Pancreas (tissue), 10 donors: ENCODE measurements at regions not wholly inside any gene's neighbourhood (a gene's known extent, or its start where the extent isn't known, plus 50 kb on each side); places are given as distances from the start of the nearest gene placed in this dataset.
A peak's percentile ranks its signal among the peaks of the same experiment; 100 is the strongest.

Experiments
- ATAC-seq, 4 donors: fragments of 200-7000 bp; cut with Tn5 transposase; one replicate each; pipeline versions ENCODE4 v1.8.0 to v1.9.1; 2020; ENCODE audit warnings: mild to moderate bottlenecking in 4 of 4, moderate library complexity in 4 of 4
- DNase-seq, 6 donors: peaks; one replicate each; pipeline ENCODE4 v3.0.0-alpha.2; 2020
- FAIRE-seq: peaks from 2 replicates; lab custom pipeline; 2012; peaks lifted over from hg19 to GRCh38; lab: Jason Lieb, UNC
- H3K27ac ChIP-seq, 4 donors: fragments of 200-600 bp; sonication (generic); 1 replicate in 3 of 4; 2 replicates in 1 of 4; pipeline versions ENCODE4 v1.5.0 to v1.8.0; 2020
- H3K27me3 ChIP-seq, 4 donors: fragments of 200-600 bp; one replicate each; pipeline ENCODE4 v1.8.0; 2021
- H3K36me3 ChIP-seq, 3 donors: fragments of 200-600 bp; sonication (generic) in 1 of 3; one replicate each; pipeline versions ENCODE4 v1.5.0 to v1.8.0; 2020 to 2021
- H3K4me1 ChIP-seq, 3 donors: fragments of 200-600 bp; one replicate each; pipeline ENCODE4 v1.8.0; 2021
- H3K4me3 ChIP-seq, 4 donors: fragments of 200-600 bp; sonication (generic) in 2 of 4; one replicate each; pipeline versions ENCODE4 v1.5.0 to v1.8.0; 2020 to 2021
- H3K9me3 ChIP-seq, 4 donors: fragments of 200-600 bp; one replicate each; pipeline ENCODE4 v1.8.0; 2021
- WGBS, 2 donors: extraction: QIAGEN DNeasy Blood & Tissue Kit; methylation state at CpG; one replicate each; pipeline ENCODE4 v1.1.7; 2013; 5-methylcytosine and 5-hydroxymethylcytosine counted together
- intact Hi-C, 3 donors: fragments of 100-400 bp; cut with DNase I; formaldehyde crosslinking; loops; one replicate each; pipeline versions ENCODE4 v1.11.1 to v1.14.2; 2022
- TF ChIP-seq, protein P1 (sequence below), 4 donors: fragments of 200-600 bp; sonication (generic) in 3 of 4; IDR thresholded peaks; one replicate each; pipeline versions ENCODE4 v1.5.0 to v1.8.0; 2021; ENCODE audit warnings: antibody characterized with exemption in 4 of 4
- donor health status: healthy with polysubstance abuse.
- donor health status: DM: no; HTN: no; CAD: no; lungs with moderate emphysema.
- donor health status: DM: no; HTN: no; CAD: no.
- donor health status: control.
- donor health status: control.
- donor health status: Bipolar disorder and iron deficiency.
- donor health status: DM: yes; HTN: yes; CAD: no.
- donor health status: DM: no; HTN: no; CAD: no.
- donor health status: DM: no; HTN: no; CAD: no.
- donor health status: DM: yes; HTN: yes; CAD: no.

DNA sequence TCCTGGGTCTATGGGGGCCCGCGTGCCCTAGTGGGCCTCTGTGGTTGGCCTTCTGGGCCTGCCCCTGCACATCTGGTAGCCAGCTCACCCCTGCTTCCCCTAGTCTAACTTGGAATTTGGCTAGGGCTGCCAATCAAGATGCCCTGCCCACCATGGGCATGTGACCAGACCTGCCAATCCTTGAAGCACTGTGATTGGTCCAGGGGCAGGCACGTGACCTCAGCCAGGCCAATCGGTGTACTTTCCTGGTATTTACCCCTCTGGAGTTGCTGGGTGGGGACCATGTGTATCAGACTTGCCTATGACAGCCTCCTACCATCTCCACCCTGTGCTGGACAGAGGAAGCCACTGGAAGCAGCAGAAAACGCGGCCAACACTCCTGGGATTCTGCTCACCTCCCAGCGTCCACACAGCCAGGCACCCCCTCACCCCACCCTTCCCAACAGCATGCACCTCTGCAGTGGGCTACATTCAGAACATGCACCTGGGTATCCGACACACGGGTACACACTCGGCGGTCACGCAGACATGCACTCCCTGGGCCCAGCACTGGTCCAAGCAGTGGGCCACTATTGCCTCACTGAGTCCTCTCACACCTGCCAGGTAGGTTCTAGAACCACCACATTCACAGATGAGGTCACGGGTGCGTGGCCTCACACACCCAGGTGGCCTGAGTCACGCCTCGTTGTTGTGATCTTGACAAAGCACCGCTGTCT is 96.9 kb downstream of the RBFOX3 start:
- no peaks in the 10 kb centered on the region for H3K27me3 ChIP-seq
- 76 to 80% methylated on average over 17 of the region's 17 CpGs for WGBS, 2 donors
- FAIRE-seq = no peak

DNA sequence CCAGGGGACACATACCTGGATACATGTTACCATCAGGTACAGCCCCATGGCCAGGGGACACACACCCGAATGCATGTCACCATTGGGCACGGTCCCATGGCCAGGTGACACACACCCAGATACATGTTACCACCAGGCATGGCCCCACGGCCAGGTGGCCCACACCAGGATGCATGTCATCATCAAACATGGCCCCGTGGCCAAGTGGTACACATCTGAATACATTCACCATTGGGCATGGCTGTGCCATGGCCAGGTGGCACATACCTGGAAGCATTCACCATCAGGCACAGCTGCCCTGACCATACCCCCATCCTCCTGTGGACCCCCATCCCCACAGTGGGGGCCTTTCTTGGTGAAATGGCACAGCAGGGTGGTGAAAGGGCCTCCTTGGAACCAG is 97.6 kb downstream of the RBFOX3 start:
- WGBS, 2 donors = 79 to 86% methylated on average over 4 of the region's 4 CpGs
- no peaks in the 10 kb centered on the region for H3K9me3 ChIP-seq
- H3K27me3 ChIP-seq = no peaks in the 10 kb centered on the region
- intact Hi-C loops = no loop called here
- no peak overlapping the region for H3K4me3 ChIP-seq
- DNase-seq = peak in 1 of 6 donors; percentile 38
- TF ChIP-seq, protein P1, sequence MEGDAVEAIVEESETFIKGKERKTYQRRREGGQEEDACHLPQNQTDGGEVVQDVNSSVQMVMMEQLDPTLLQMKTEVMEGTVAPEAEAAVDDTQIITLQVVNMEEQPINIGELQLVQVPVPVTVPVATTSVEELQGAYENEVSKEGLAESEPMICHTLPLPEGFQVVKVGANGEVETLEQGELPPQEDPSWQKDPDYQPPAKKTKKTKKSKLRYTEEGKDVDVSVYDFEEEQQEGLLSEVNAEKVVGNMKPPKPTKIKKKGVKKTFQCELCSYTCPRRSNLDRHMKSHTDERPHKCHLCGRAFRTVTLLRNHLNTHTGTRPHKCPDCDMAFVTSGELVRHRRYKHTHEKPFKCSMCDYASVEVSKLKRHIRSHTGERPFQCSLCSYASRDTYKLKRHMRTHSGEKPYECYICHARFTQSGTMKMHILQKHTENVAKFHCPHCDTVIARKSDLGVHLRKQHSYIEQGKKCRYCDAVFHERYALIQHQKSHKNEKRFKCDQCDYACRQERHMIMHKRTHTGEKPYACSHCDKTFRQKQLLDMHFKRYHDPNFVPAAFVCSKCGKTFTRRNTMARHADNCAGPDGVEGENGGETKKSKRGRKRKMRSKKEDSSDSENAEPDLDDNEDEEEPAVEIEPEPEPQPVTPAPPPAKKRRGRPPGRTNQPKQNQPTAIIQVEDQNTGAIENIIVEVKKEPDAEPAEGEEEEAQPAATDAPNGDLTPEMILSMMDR (IDR thresholded peaks at IDR 0.05) = no peak
- ATAC-seq = no peak
- H3K36me3 ChIP-seq = no peaks in the 10 kb centered on the region
- no peaks in the 10 kb centered on the region for H3K4me1 ChIP-seq
- H3K27ac ChIP-seq = no peak overlapping the region
- FAIRE-seq = no peak

More for the DNA sequence above, 96.9 kb downstream of the RBFOX3 start:
- TF ChIP-seq, protein P1 (IDR thresholded peaks at IDR 0.05) = no peak
- Histone ChIP-seq H3K27ac (no peak overlapping the region), H3K36me3 (no peaks in the 10 kb centered on the region), H3K4me3 (no peak overlapping the region), H3K4me1 (no peaks in the 10 kb centered on the region), H3K9me3 (no peaks in the 10 kb centered on the region)
- DNase-seq = peak in 1 of 6 donors; percentile 34
- no peak for ATAC-seq
- intact Hi-C loops = no loop called here

DNA sequence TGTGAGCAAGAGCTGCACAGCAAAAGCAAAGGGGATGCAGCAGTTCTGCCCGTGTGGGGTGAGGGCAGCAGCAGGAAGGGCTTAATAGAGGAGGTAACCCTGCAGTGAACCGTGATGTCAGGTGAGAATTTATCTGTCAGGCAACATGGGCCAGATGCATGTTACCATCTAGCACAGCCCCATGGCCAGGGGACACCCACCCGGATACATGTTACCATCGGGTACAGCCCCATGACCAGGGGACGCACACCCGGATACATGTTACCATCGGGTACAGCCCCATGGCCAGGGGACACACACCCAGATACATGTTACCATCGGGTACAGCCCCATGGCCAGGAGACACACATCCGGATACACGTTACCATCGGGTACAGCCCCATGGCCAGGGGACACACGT is 99.4 kb downstream of the RBFOX3 start:
- Histone ChIP-seq H3K4me1 (no peaks in the 10 kb centered on the region), H3K9me3 (no peaks in the 10 kb centered on the region), H3K27ac (no peak overlapping the region), H3K27me3 (no peaks in the 10 kb centered on the region), H3K4me3 (no peak overlapping the region), H3K36me3 (no peaks in the 10 kb centered on the region)
- intact Hi-C loops = no loop called here
- 79 to 81% methylated on average over 12 of the region's 12 CpGs for WGBS, 2 donors
- TF ChIP-seq, protein P1 (IDR thresholded peaks at IDR 0.05) = no peak
- ATAC-seq (no peak), DNase-seq (peak in 1 of 6 donors; percentile 11), FAIRE-seq (no peak)

DNA sequence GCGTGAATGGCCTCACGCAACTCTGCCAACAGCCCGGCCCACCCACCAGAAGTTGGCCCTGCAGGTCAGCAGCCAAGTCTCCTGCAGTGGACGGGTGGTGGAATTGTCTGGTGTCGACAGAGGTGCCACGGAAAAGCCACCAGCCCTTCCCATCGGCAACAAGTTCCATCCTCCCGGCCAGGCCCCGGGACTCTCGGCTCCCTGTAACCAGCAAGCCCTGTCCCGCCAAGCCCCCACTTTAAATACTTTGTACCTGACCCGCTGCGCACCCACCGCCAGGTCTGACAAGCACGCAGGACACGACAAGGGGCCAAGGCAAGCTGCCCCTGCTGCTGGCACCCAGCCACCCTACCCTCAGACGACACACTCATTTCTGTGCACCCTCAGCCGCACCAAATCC is 100.8 kb downstream of the RBFOX3 start:
- WGBS, 2 donors = 73 to 80% methylated on average over 18 of the region's 18 CpGs
- ATAC-seq (no peak), FAIRE-seq (no peak), DNase-seq (peak in 1 of 6 donors; percentile 40)
- TF ChIP-seq, protein P1 (IDR thresholded peaks at IDR 0.05) = no peak
- no peaks in the 10 kb centered on the region for H3K36me3 ChIP-seq
- H3K4me3 ChIP-seq = no peak overlapping the region
- no peaks in the 10 kb centered on the region for H3K9me3 ChIP-seq
- H3K27me3 ChIP-seq = no peaks in the 10 kb centered on the region
- H3K4me1 ChIP-seq = no peaks in the 10 kb centered on the region
- intact Hi-C loops = no loop called here
- H3K27ac ChIP-seq = no peak overlapping the region

DNA sequence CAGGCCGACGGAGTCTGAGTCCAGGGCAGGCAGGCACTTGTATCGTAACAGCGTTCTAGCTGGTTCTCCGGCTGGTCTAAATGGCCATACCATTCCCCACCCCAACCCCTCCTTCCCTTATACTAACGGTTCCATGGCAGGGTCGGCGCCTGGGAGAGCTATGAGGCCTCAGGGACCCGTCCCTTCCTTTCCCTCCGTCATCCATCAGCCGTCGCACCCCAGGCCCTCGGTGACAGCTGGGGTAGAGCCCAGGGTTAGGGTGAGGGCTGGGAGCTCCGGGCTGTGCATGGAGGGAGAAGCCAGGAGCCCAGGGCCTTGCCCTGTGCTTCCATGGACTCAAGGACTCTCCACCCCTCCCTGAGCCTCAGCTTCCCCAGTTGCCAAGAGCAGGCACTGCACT is 101.4 kb downstream of the RBFOX3 start:
- intact Hi-C loops = no loop called here
- no peak overlapping the region for H3K27ac ChIP-seq
- TF ChIP-seq, protein P1 (IDR thresholded peaks at IDR 0.05) = no peak
- no peak overlapping the region for H3K4me3 ChIP-seq
- peak in 1 of 6 donors; percentile 27 for DNase-seq
- H3K27me3 ChIP-seq = no peaks in the 10 kb centered on the region
- ATAC-seq = no peak
- no peaks in the 10 kb centered on the region for H3K4me1 ChIP-seq
- FAIRE-seq = no peak
- no peaks in the 10 kb centered on the region for H3K36me3 ChIP-seq
- H3K9me3 ChIP-seq = no peaks in the 10 kb centered on the region
- WGBS, 2 donors = 48 to 64% methylated on average over 12 to 14 of the region's 14 CpGs
